GM21717 (cell line): ENCODE measurements at regions not wholly inside any gene's neighbourhood (a gene's known extent, or its start where the extent isn't known, plus 50 kb on each side); places are given as distances from the start of the nearest gene placed in this dataset.

Experiments used
- ATAC-seq: cut with Tn5 transposase; IDR thresholded peaks from one replicate; pipeline ENCODE4 v1.9.1; 2021; ENCODE audit warnings: mild to moderate bottlenecking, moderate library complexity; ENCODE audit not compliant: unreplicated experiment

- peak; percentile 80 for ATAC-seq
Observed at GRCh38 chr20:39800548-39800947, 838.4 kb downstream of the DHX35 start.

- peak; percentile 74 for ATAC-seq
Observed at GRCh38 chr20:39800111-39800510, 838.0 kb downstream of the DHX35 start.

GRCh38 chr20:39799366-39799965 lies 837.3 kb downstream of the DHX35 start:
- ATAC-seq = no peak

GRCh38 chr20:39795401-39796272 lies 833.5 kb downstream of the DHX35 start:
- no peak for ATAC-seq

- ATAC-seq = no peak
Observed at GRCh38 chr20:39792334-39792733, 830.2 kb downstream of the DHX35 start.

- no peak for ATAC-seq
Observed at GRCh38 chr20:39789411-39789810, 827.3 kb downstream of the DHX35 start.

GRCh38 chr20:39785252-39785917 lies 823.2 kb downstream of the DHX35 start:
- no peak for ATAC-seq

- ATAC-seq = no peak
Observed at GRCh38 chr20:39784693-39785092, 822.5 kb downstream of the DHX35 start.

GRCh38 chr20:39778847-39779604 lies 816.9 kb downstream of the DHX35 start:
- ATAC-seq = no peak

- ATAC-seq = no peak
Observed at GRCh38 chr20:39778431-39778830, 816.3 kb downstream of the DHX35 start.

- ATAC-seq = no peak
Observed at GRCh38 chr20:39777610-39778009, 815.5 kb downstream of the DHX35 start.

GRCh38 chr20:39775110-39775509 lies 813.0 kb downstream of the DHX35 start:
- no peak for ATAC-seq

- ATAC-seq = no peak
Observed at GRCh38 chr20:39773380-39774000, 811.3 kb downstream of the DHX35 start.

- no peak for ATAC-seq
Observed at GRCh38 chr20:39767352-39767751, 805.2 kb downstream of the DHX35 start.

- ATAC-seq = no peak
Observed at GRCh38 chr20:39766333-39766732, 804.2 kb downstream of the DHX35 start.

GRCh38 chr20:39762716-39763115 lies 800.6 kb downstream of the DHX35 start:
- ATAC-seq = no peak

GRCh38 chr20:39758876-39759275 lies 796.7 kb downstream of the DHX35 start:
- ATAC-seq = no peak

- ATAC-seq = no peak
Observed at GRCh38 chr20:39756828-39757227, 794.7 kb downstream of the DHX35 start.

GRCh38 chr20:39756369-39756768 lies 794.2 kb downstream of the DHX35 start:
- ATAC-seq = no peak

GRCh38 chr20:39752262-39752876 lies 790.2 kb downstream of the DHX35 start:
- ATAC-seq = no peak
